Right ventricle myocardium inferior (tissue), 1 donor: ENCODE measurements at regions not wholly inside any gene's neighbourhood (a gene's known extent, or its start where the extent isn't known, plus 50 kb on each side); places are given as distances from the start of the nearest gene placed in this dataset.

Experiments
- ATAC-seq: fragments of 200-7000 bp; cut with Tn5 transposase; one replicate; pipeline ENCODE4 v1.9.1; 2020; ENCODE audit warnings: mild to moderate bottlenecking, moderate library complexity
- DNase-seq: peaks from one replicate; pipeline ENCODE4 v3.0.0; 2021; ENCODE audit errors: missing footprints
- intact Hi-C: fragments of 100-400 bp; cut with DNase I; formaldehyde crosslinking; loops from one replicate; pipeline ENCODE4 v1.11.0; 2022
- donor health status: DM: no; HTN: yes; CAD: no; lungs with severe emphysema.

- intact Hi-C loops = no loop called here
- DNase-seq = no peak
- no peak for ATAC-seq
Measured at GRCh38 chr13:106161146-106161545, 374.3 kb downstream of the EFNB2 start.

DNA sequence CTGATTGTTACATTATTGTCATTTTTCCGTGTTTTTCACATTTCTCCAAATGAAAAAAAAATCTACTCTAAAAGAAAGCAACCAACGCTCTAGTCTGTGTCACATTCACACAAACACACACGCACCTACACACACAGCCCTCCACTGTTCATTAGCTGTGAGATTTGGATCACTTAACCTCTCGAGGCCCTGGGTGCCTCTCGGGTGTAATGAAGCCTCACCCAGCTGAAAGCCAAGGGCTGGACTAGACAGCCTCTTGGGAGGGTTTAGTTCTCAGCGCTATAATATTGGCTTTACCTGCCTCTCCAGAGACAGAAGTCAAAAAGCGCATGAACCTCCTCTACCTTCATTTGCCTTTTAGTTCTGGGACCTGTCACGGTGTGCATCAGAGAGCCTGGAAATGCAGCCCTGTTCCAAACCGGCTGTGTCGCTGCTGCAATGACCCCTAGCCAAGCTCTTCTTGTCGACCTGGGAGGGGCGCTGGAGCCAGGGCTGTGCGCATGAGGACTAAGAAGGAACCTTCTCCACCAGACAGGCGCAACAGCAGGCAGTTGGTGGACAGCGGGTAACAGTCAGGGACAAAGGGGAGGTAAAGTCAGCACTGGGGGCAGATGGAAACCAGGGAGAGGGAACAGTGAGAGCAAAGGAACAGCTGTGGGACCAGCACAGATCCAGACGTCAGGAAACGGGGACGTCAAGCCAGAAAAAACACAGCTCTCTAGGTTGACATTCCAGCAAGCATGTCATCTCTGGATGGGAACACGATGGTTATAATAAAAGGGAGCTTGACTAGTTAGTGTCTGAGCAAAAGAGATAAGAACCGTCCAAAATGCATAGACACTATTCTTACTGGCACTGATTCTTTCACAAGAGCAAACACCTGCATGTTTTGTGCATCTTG is 375.9 kb downstream of the EFNB2 start:
- DNase-seq (no peak), ATAC-seq (no peak)
- intact Hi-C loops = no loop called here

DNA sequence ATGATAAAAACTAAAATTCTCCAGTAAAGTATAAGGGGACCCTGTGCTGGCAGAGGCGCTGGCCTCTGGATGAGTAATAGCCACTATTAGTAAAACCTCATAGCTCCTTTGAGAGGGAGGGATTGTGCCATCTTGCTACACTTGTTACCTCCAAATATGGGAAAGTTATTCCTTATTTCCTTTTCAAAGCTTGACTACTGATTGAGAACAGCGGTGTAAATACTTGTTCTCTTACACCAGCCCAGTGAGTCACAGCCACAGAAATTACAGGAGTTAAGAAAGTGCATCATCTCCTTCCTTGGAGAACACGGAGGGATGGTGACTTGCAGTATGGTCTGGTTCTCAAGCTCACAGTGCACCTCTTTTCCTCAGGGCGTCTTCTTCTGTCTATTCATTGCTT is 379.0 kb downstream of the EFNB2 start:
- ATAC-seq (no peak), DNase-seq (no peak)
- intact Hi-C loops = no loop called here

- ATAC-seq (no peak), DNase-seq (no peak)
- intact Hi-C loops = no loop called here
Measured at GRCh38 chr13:106155411-106155810, 380.1 kb downstream of the EFNB2 start.

DNA sequence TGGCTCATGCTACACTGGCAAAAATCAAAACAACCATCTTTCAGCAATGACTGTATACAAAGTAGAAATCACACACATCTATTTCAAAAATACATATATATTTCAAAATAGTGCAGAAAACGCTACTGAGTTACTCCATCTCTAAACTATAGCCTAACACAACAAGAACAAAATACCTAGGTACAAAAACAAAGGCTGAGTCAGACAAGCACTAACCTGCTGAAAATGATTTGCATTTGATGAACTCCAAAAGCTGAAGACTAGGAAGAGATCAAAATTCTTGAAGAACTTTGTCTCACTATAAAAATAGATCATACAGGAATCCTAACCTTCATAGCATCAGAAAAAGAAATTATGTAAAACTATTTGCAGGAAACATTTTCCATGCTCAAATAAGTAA is 381.6 kb downstream of the EFNB2 start:
- intact Hi-C loops = no loop called here
- DNase-seq (no peak), ATAC-seq (no peak)

GRCh38 chr13:106153041-106153440 is 382.4 kb downstream of the EFNB2 start:
- intact Hi-C loops = no loop called here
- no peak for DNase-seq
- ATAC-seq = no peak

DNA sequence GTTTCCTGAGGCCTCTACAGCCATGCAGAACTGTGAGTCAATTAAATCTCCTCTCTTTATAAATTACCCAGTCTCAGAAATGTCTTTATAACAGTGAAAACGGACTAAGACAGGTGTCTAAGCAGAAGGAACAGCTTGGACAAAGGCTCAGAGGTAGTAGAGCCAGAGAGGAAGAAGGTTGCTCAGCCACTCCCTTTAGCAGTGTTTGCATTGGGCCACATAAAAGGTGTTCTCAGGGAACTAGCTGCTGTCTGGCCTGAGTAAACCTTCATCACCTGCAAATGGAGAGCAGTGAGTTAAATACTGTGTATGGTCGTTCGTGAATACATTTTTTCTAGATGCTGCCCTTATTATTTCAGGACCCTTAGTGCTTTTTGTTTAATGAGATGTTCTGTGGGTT is 383.4 kb downstream of the EFNB2 start:
- ATAC-seq = no peak
- intact Hi-C loops = no loop called here
- no peak for DNase-seq

DNA sequence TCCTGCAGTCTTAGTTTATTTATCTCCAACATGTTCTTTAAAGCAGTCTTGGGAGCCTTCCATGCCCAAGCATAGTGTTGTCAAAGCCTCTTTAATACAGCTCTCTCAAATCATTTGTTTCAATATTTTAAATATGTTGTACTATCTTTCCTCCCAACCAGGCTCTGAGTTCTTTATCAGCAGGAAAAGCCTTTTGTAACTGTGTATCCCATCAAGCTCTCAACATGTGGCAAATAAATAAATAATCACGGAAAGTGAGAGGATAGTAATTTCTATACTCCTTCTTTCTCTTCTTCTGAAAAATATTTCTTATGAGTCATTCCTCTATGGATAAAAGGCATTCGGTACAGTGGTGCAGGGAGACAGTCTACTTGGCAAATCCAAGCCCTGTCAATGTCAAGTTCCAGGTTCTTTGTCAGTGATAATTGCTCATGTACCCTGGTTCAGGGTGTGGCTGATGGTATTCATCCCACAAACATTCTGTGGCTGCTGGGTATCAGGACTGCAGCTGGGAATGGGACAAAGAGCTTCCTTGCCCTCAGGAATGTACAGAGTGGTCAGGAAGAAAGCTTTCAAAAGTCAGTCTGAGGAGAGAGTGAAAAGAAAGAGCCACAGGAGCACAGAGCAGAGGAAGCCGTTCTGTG is 384.3 kb downstream of the EFNB2 start:
- intact Hi-C loops = no loop called here
- DNase-seq = no peak
- ATAC-seq = no peak

DNA sequence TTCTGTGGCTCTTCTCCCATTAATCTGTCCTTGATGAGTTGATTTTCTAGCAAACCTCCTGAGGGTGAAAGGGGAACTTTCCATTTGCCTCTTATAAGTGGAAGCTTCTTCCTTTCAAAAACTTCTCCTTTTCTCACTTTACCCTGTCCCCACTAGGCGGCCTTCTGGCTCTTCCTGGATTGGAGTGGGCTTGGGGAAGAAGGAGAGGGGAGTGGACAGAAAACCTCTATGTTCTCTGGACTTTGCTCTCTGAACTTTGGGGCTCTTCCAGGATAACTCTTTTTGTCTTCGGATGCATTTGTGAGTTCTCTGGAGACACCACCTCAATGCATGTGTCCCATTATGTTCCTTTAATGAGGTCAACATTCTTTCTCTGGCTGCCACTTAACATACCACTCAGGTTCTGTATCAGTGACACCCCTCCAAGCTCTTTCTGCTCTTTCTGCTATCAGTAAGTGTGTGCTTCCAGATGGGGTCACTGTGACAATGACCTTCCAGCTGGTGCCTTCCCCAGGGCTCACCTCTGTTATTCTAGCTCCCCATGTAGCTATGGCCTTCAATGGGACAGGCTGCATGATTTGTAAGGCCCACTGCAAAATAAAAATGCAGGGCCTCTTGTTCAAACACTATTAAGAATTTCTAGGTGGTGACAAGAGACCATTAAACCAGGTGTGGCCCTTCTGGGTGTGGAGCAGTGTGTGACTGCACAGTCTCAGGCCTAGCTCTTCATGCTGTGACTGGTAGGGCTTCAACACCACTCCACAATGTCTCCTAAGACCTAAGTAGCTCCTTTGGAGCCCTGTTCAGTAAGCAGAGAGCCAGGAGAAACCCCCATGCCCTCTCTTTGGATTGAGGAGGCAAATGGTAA is 389.2 kb downstream of the EFNB2 start:
- peak; percentile 42 for ATAC-seq
- intact Hi-C loops = no loop called here

GRCh38 chr13:106145070-106145469 is 390.4 kb downstream of the EFNB2 start:
- no peak for ATAC-seq
- DNase-seq = no peak
- intact Hi-C loops = no loop called here

More for the DNA sequence above, 389.2 kb downstream of the EFNB2 start:
- no peak for DNase-seq

DNA sequence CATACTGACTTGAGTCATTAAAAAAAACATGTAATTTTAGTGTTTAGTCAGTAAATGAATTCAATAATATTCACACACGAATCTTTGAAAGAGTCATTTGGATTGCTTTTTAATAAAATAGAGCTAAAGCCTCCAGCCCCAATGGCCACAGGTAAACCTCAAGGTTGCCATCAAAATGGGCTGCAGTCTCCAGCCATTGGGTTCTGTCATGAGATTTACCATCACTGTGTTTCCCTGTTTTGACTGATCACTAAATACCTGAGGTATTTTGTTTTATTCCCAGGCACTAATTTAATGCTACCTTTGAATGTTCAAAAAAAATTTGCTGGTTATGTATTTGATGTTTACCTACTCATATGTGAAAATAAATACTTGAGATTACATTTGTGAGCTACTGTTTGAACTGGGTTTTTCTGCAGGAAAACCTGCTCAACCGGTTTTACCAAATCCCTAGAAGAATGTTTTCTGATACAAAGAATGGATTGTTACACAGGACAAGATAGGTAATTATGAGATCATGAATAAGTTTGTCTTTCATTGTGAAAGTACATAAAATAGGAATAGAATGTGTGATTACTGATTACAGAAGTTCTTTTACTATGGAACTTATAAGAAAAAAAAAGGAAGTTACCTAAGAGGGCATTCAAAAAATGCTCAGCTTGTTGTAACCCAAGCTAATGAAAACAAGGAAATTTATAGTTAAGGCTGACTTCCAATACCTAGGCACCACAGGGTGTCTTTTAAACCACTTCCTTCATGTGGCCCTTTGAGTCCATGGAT is 391.3 kb downstream of the EFNB2 start:
- intact Hi-C loops = no loop called here
- no peak for DNase-seq
- no peak for ATAC-seq

DNA sequence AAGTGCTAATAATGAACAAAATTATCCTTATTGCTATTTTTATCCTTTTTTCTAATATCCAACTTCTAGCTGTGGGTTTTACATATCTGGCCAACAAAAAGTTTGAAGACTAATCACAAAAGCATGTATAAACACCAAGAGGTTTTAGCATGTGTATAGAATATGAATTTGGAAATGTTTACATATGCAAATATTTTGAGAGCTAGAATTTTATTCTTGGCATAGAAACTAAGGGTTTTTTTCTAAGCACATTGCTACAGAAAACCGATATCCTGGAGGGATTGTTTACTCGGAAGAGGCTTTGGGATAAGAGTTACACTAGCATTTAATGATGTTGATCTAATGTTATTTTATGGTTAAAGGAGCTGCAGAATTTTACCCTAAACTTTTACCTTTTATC is 392.1 kb downstream of the EFNB2 start:
- ATAC-seq (no peak), DNase-seq (no peak)
- intact Hi-C loops = no loop called here

DNA sequence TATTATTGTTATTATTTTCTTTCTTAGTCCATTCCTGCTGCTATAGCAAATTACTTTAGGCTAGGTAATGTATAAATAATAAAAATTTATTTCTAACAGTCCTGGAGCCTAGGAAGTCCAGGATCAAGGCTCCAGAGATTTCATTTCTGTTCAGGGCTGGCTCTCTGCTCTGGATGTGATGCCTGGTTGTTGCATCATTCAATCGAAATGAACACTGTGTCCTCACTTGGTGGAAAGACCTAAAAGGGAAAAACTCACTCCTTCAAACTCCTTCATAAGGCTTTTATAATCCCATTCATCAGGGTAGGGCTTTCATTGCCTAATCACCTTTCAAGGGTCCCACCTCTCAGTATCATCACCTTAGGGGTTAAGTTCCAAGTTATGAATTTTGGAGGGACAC is 395.0 kb downstream of the EFNB2 start:
- no peak for ATAC-seq
- intact Hi-C loops = no loop called here
- no peak for DNase-seq

- DNase-seq (no peak), ATAC-seq (no peak)
Measured at GRCh38 chr13:106139942-106140341, 395.5 kb downstream of the EFNB2 start.

GRCh38 chr13:106139377-106139776 is 396.1 kb downstream of the EFNB2 start:
- intact Hi-C loops = no loop called here
- no peak for ATAC-seq

More at GRCh38 chr13:106139942-106140341, 395.5 kb downstream of the EFNB2 start:
- intact Hi-C loops = no loop called here

GRCh38 chr13:106138620-106139019 is 396.8 kb downstream of the EFNB2 start:
- ATAC-seq = no peak
- intact Hi-C loops = no loop called here
- DNase-seq = no peak

More at GRCh38 chr13:106139377-106139776, 396.1 kb downstream of the EFNB2 start:
- no peak for DNase-seq

DNA sequence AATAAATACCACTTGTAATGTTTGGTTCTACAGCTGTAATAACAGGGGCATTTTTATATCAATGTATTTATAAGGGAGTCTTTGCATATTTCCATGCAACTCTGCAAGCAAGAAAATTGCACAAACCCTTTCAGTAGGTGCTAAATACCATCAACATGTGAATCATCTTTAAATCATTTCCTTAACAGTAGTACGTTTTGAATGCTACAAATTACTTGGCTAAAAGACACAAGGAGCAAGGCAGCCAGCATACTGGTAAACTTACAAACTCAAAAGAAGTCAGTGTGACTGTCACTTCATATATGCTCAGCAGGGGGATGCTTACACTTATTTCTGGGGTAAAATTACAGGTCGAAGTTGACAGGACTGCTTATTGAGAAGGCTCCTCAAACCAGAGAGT is 402.4 kb downstream of the EFNB2 start:
- DNase-seq (no peak), ATAC-seq (no peak)
- intact Hi-C loops = no loop called here

DNA sequence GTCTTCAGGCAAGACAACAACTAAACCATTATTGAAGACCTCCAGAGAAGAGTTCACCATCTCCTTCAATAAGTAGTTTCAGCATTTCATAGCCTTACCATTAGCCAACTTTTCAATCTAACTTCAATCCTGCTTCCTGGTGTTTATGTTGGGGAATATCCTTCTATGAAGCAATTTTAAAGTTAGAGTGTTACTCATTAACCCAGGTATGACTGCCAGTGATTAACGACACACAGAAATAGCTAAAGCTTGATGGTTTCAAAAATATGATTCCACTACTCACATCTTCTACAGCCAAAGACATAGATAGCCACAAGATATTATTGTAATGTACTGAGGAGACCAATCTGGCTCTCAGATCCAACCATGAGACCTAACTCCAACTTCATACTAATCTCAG is 403.2 kb downstream of the EFNB2 start:
- no peak for ATAC-seq
- DNase-seq = no peak
- intact Hi-C loops = no loop called here

- no peak for DNase-seq
- no peak for ATAC-seq
- intact Hi-C loops = no loop called here
Measured at GRCh38 chr13:106129993-106130392, 405.5 kb downstream of the EFNB2 start.
